SK-MEL-5 (cell line): ENCODE measurements at regions not wholly inside any gene's neighbourhood (a gene's known extent, or its start where the extent isn't known, plus 50 kb on each side); places are given as distances from the start of the nearest gene placed in this dataset.
"Not testable (repeated sequence)": the region's sequence is repeated elsewhere in the genome, so short reads cannot be mapped to it uniquely, and the experiment has no call there.

ENCODE experiments used
- DNase-seq: peaks from one replicate; pipeline ENCODE4 v3.0.0-alpha.2; 2016; ENCODE audit warnings: low read depth, low spot score
- in situ Hi-C: cut with HindIII; loops from 2 replicates; pipeline ENCODE4 v1.10.0; 2016; ENCODE audit warnings: low sequenced_read_pairs, high pct_unique_total_duplicates, low pct_unique_long_range_greater_than_20kb
- small RNA-seq, 2 experiments: library from RNA; depleted of rRNA; stranded (forward); fragments of <200 nt; gene quantifications; one replicate each; pipeline ENCODE3, GENCODE V24; 2014

DNA sequence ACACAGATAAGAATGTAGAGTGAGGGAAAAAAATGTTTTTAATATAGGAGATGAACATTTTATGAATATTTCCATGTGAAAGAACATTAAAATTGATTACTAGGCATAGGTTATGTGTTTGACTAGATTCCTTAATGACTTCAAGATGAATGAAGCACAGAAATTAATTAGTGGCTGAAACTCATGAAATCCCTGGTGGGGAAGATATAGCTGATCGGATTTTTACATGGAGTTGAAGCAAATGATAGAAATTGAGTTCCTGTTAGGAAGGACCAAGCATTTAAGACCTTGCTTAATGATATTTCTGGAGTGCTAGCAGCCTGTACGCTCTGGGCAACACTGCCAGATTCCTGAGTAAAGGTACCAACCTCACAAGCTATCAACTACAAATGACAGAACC, 68.9 kb upstream of the IVNS1ABP start:
- in situ Hi-C loops: no loop called here

DNA sequence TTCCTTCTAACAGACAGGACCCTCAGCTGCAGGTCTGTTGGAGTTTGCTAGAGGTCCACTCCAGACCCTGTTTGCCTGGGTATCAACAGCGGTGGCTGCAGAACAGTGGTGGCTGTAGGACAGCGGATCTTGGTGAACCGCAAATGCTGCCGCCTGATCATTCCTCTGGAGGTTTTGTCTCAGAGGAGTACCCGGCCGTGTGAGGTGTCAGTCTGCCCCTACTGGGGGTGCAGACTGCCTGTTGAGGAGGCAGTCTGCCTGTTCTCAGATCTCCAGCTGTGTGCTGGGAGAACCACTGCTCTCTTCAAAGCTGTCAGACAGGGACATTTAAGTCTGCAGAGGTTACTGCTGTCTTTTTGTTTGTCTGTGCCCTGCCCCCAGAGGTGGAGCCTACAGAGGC, 66.8 kb upstream of the IVNS1ABP start:
- in situ Hi-C loops, DNase-seq: not testable (repeated sequence)

More for the DNA sequence above, 68.9 kb upstream of the IVNS1ABP start:
- no peak for DNase-seq

GRCh38 chr1:185377831-185378230, 60.8 kb upstream of the IVNS1ABP start:
- DNase-seq: no peak
- in situ Hi-C loops: no loop called here

- no peak for DNase-seq
- in situ Hi-C loops: no loop called here
Observed at GRCh38 chr1:185376840-185377635, 60.0 kb upstream of the IVNS1ABP start.

DNA sequence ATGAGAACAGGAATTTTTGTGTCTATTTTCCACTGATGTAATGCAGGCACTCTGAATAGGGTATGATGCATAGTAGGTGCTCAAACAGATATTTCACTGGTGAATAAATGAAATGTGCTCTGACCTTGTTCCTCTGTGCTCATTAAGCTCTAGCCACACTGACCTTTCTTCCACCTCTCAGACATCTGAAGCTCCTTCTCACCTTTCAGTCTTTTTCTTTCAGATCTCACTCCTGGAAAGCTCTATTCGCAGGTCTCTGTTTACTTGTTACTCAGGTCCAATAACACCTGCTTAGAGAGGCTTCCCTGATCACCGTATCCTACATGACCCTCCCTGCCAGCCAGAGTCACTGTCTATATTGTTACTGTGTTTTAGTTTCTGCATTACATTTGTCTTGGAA, 59.2 kb upstream of the IVNS1ABP start:
- in situ Hi-C loops: no loop called here
- no peak for DNase-seq

DNA sequence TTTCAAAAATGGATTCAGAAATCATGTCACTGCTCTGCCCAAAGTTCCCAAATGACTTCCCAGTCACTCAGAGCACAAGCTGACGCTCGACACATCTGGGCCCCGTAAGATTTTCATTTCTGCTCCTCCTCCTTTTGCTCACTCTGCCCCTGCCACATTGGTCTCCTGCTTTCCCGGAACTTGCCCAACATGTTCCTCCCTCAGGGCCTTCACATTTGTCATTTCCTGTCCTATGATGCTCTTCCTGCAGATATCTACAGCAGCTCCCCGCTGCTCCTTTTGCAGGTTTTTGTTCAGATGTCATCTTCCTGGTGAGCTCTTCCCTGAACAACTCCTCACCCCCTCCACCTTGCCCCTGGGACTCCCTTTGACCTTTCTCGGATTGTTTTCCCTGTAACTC, 58.5 kb upstream of the IVNS1ABP start:
- in situ Hi-C loops: no loop called here
- DNase-seq: no peak

DNA sequence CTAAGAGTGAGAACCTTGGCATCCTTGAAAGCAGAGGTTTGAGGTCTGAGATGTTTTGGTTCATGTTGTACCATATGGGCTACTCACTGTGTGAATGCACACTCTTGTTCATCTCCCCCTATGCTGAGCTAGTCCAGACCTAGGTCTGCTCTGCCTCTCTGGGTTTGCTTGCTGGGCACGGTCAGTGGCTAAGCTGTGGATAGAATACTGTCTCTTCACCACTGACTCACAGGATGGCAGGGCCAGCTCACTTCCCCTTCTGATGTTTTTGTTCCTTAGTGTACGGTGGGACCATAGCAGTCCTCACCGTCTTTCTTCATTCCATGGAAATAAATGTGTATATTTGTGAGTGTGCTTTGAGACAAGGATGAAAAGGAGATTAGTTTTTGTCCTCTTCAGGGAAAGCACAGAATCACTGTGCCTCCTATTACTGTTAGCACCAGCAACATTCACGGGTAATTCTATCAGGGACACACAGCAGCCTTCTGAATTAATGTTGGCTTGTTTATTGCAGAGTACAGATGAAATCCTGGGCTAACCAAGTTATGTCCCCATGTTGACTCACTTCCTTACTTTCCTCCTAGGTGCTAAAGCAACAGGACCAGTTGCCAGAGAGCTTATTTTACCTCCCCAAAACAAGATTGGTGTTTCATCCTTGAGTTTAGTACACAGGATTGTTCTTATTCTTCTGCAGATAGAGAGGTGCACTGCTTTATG, 56.9 kb upstream of the IVNS1ABP start:
- in situ Hi-C loops: no loop called here
- DNase-seq: no peak

- DNase-seq: no peak
- in situ Hi-C loops: no loop called here
Observed at GRCh38 chr1:185369786-185370185, 52.7 kb upstream of the IVNS1ABP start.

- in situ Hi-C loops: no loop called here
- no peak for DNase-seq
Observed at GRCh38 chr1:185368913-185369491, 52.0 kb upstream of the IVNS1ABP start.

DNA sequence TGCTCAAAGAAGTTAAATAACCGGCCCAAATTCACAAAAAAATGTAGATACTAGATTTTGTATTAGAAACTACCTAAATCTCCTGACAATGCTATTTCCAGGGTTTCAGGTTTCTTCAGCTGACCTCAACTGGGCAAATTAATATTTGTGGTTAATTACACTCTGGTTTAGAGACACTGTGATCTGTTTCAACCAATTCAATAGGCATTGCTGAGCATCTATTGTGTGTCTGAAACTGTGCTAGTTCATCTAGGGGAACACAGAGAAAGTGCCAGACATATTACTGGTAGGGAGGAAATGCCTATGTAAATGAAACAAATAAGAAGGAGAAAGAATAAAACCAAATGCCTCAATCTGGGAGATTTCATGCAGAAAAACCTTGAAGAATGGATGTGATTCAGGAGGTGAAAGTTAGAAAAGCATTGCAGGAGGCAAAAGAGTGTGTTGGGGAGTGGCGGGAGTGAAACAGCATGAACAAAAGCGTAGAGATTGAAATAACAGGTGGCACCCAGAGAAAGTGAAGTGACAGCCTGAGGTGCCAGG, 51.3 kb upstream of the IVNS1ABP start:
- in situ Hi-C loops: no loop called here

DNA sequence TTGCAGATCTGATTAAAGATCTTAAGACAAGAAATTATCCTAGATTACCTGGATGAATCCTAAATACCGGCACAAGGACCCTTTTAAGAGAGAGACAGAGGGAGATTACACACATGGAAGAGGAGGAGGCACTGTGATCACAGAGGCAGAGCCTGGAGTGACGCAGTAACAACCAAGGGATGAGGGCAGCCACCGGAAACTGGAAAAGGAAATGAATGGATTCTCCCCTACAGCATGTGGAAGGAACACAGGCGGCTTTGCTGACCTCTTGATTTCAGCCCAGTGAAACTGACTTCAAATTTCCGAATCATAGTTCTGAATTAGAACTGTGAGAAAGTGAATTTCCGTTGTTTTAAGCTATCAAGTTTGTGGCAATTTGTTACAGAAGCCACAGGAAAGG, 50.2 kb upstream of the IVNS1ABP start:
- DNase-seq: no peak
- in situ Hi-C loops: no loop called here

More for the DNA sequence above, 51.3 kb upstream of the IVNS1ABP start:
- DNase-seq: no peak

Small RNA genes lying in the stretch of these regions (small RNA-seq; reads per million reads assigned to genes)
- gene MCRIP2P2: 0 reads per million in 2 experiments
- gene RF00019: 0 reads per million in 2 experiments
- gene RNU7-183P: 0 reads per million in 2 experiments
